ENCODE measurements at regions not wholly inside any gene's neighbourhood (a gene's known extent, or its start where the extent isn't known, plus 50 kb on each side); places are given as distances from the start of the nearest gene placed in this dataset.

DNA sequence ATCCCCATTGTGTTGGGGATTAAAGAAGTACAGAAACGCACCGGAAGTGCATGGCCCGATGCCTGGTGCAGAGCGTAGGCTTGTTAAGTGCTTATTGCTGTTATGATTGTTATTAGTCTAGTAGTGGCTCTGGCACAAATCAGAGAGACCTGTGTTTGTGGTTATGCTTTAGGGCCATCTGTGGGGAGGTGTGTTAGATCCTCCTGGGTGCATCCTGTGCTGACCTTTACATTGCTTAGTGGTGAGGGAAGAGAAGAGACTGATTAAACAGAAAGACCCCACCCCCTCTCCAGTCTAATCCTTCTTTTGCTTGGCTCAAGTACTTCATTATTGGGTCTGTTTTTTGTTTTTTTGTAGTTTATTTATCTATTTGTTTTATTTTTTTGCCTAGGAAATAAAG, 112.7 kb upstream of the SPRY4 start:
- TF ChIP-seq, protein P1, sequence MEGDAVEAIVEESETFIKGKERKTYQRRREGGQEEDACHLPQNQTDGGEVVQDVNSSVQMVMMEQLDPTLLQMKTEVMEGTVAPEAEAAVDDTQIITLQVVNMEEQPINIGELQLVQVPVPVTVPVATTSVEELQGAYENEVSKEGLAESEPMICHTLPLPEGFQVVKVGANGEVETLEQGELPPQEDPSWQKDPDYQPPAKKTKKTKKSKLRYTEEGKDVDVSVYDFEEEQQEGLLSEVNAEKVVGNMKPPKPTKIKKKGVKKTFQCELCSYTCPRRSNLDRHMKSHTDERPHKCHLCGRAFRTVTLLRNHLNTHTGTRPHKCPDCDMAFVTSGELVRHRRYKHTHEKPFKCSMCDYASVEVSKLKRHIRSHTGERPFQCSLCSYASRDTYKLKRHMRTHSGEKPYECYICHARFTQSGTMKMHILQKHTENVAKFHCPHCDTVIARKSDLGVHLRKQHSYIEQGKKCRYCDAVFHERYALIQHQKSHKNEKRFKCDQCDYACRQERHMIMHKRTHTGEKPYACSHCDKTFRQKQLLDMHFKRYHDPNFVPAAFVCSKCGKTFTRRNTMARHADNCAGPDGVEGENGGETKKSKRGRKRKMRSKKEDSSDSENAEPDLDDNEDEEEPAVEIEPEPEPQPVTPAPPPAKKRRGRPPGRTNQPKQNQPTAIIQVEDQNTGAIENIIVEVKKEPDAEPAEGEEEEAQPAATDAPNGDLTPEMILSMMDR (IDR thresholded peaks at IDR 0.05), result no peak
- DNase-seq (no peak), ATAC-seq (ENCODE audit: low read depth) (no peak)
- Mint-ChIP-seq H3K4me1 (peaks cover 19% of the 10 kb centered on the region), H3K27ac (no peak overlapping the region), H3K27me3 (peaks cover 12% of the 10 kb centered on the region), H3K4me3 (no peak overlapping the region), H3K36me3 (ENCODE audit: low read depth) (no peaks in the 10 kb centered on the region), H3K9me3 (no peaks in the 10 kb centered on the region)
- POLR2A ChIA-PET, result interaction anchor here (0.6 kb wide), 1 partner anchor 15 kb away, joined by 3 read pairs; no protein-coding TSS in a partner anchor
- intact Hi-C loops (cut with micrococcal nuclease), result no loop called here
- CTCF ChIA-PET, result no interaction called here

DNA sequence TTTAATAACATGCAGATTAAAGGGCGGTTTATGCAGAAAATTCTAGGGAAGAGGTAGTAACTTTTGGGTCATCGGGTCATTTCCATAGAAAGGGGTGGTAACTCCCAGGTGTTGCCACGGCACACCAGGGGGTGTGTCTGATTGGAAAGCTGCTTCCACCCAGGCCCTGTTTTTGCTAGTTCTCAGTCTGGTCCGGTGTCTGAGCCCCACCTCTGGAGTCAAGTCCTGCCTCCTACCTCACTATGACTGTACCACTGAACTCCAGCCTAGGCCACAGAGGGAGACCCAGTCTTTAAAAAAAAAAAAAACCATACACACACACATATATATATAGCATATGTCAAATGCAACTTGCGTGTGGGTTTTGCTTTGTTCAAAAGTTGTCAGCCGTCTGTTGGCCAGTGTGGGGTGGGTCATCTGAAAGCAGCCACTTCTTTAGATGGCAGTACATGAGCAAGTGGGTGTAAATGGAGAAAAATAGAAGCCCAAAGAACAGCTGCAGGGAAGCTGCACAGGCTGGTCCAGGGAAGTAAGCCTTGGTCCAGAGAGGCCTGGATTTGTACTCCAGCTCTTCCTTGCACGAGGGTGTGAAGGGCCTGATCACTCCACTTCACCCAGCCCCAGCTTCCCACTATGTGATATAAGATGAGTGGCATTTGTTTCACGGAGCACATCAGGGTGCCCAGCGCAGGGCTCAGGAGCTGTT, 110.7 kb upstream of the SPRY4 start:
- ChIA-PET CTCF (no interaction called here), POLR2A (no interaction called here)
- TF ChIP-seq, protein P1 (IDR thresholded peaks at IDR 0.05), result no peak
- ATAC-seq (ENCODE audit: low read depth), result no peak
- Mint-ChIP-seq H3K27ac (no peak overlapping the region), H3K9me3 (no peaks in the 10 kb centered on the region), H3K27me3 (peaks cover 3% of the 10 kb centered on the region), H3K4me1 (peaks cover 28% of the 10 kb centered on the region), H3K36me3 (ENCODE audit: low read depth) (no peaks in the 10 kb centered on the region), H3K4me3 (no peak overlapping the region)
- DNase-seq, result no peak
- intact Hi-C loops (cut with micrococcal nuclease), result no loop called here

DNA sequence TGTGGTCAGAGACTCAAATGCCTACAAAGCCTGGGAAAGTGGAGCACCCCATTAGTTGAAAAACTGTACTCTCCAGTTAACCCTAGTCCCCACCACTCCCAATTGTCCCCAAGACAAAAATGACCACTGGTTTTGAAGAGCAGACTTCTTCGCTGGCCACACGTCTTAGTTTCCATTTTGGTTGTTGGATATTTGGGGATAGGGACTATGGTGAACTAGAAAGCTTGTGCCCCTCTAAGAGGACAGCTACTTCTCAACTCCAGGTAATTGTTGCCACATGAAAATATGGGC, 109.4 kb upstream of the SPRY4 start:
- H3K27me3 Mint-ChIP-seq, result peaks cover 2% of the 10 kb centered on the region
- POLR2A ChIA-PET, result no interaction called here
- no peak overlapping the region for H3K4me3 Mint-ChIP-seq
- H3K27ac Mint-ChIP-seq, result no peak overlapping the region
- intact Hi-C loops (cut with micrococcal nuclease), result no loop called here
- CTCF ChIA-PET, result no interaction called here
- no peaks in the 10 kb centered on the region for H3K36me3 Mint-ChIP-seq (ENCODE audit: low read depth)
- TF ChIP-seq, protein P1 (IDR thresholded peaks at IDR 0.05), result no peak
- DNase-seq (no peak), ATAC-seq (ENCODE audit: low read depth) (no peak)
- peaks cover 28% of the 10 kb centered on the region for H3K4me1 Mint-ChIP-seq
- H3K9me3 Mint-ChIP-seq, result no peaks in the 10 kb centered on the region

DNA sequence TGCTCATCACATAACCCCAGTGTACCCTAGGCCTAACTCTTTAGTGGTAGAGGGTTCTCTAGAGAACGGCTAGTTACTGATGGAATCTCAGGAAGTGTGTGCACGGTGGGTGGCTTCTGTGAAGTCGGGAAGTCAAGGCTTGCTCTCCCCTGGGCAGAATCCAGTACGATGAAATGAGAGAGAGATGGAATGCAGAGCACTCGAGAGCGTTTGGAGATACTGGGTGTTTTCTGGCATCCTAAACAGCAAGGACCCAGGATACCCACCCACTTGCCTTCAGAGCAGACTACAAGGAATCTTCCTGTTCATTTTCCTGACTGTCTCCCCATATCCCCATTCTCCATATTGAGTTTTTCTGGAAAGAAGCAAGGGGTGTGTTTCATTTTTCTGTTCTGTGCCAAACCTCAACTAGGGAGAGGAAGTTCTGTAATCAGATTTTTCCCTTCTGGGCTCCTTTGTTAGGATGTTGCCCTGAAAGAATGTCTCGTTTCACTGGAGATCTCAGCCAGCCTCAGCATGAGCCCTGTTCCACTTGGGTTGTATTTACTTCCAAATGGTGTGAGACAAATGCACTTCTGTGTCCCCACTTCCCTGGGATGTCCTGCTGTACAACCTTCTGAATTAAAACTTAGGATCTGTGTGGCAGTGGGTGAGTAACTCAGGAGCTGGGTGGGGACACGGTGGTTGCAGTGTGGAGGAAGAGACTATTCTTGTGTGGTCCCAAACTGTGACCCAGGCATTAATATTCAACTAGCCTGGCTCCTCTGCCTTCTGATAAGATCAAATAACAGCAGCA, 108.9 kb upstream of the SPRY4 start:
- Mint-ChIP-seq H3K36me3 (ENCODE audit: low read depth) (no peaks in the 10 kb centered on the region), H3K4me1 (peaks cover 26% of the 10 kb centered on the region), H3K9me3 (no peaks in the 10 kb centered on the region), H3K27ac (no peak overlapping the region), H3K27me3 (no peaks in the 10 kb centered on the region), H3K4me3 (no peak overlapping the region)
- CTCF ChIA-PET, result interaction anchor here (1.0 kb wide), 1 partner anchor 14 kb away, joined by 3 read pairs; no protein-coding TSS in a partner anchor
- DNase-seq (no peak), ATAC-seq (ENCODE audit: low read depth) (no peak)
- intact Hi-C loops (cut with micrococcal nuclease), result no loop called here
- POLR2A ChIA-PET, result no interaction called here
- TF ChIP-seq, protein P1 (IDR thresholded peaks at IDR 0.05), result no peak

DNA sequence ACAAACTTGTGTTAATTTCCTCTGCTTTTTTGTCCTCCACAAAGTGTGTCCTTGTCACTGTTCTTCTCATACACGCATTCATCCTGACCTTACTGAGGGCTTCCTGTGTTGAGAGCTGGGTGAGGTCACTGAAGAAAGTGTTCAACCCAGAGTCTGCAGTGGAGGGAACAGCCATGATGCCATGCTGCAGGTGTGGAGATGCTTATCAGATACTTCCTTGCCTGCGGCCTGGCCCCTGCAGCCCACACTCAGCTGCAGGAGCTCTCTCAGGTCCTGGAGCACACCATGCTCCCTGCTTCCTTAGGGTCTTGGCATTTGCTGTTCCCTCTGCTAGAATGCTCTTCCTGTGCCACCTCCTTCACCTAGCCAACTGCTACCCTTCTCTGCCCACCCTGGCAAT, 108.1 kb upstream of the SPRY4 start:
- Mint-ChIP-seq H3K27ac (no peak overlapping the region), H3K4me3 (no peak overlapping the region), H3K27me3 (no peaks in the 10 kb centered on the region), H3K36me3 (ENCODE audit: low read depth) (no peaks in the 10 kb centered on the region), H3K4me1 (peaks cover 22% of the 10 kb centered on the region), H3K9me3 (no peaks in the 10 kb centered on the region)
- POLR2A ChIA-PET, result interaction anchor here (1.0 kb wide), 1 partner anchor 13 kb away, joined by 10 read pairs; no protein-coding TSS in a partner anchor
- TF ChIP-seq, protein P1 (IDR thresholded peaks at IDR 0.05), result no peak
- DNase-seq (no peak), ATAC-seq (ENCODE audit: low read depth) (no peak)
- intact Hi-C loops (cut with micrococcal nuclease), result no loop called here
- CTCF ChIA-PET, result interaction anchor here (1.0 kb wide), 1 partner anchor 13 kb away, joined by 3 read pairs; no protein-coding TSS in a partner anchor

Measured in activated B cell treated with CpG ODN at 0.5 μM for 24 hours (primary cell).